K562 (cell line): ENCODE measurements at regions not wholly inside any gene's neighbourhood (a gene's known extent, or its start where the extent isn't known, plus 50 kb on each side); places are given as distances from the start of the nearest gene placed in this dataset.

Experiments used
- ELK1 ChIP-seq: sonication (generic); formaldehyde crosslinking; IDR thresholded peaks from 2 replicates; pipeline ENCODE4 v1.8.1; 2022; ENCODE audit warnings: missing genetic modification reagents
- KLF1 ChIP-seq: fragments of 450-650 bp; IDR thresholded peaks from 2 replicates; pipeline ENCODE4 v1.6.1; 2016; ENCODE audit warnings: missing genetic modification characterization, missing compliant biosample characterization
- NCOA2 ChIP-seq, 2 experiments: fragments of 450-650 bp; IDR thresholded peaks; 2 replicates each; pipeline ENCODE4 v1.6.1; 2018; ENCODE audit warnings: mild to moderate bottlenecking in 2 of 2, moderate library complexity in 1 of 2; ENCODE audit not compliant: partially characterized antibody in 2 of 2
- POLR2AphosphoS5 ChIP-seq: IDR thresholded peaks from 2 replicates; pipeline ENCODE4 v1.6.1; 2011; ENCODE audit warnings: mild to moderate bottlenecking, low read depth, low read length, moderate library complexity; ENCODE audit not compliant: control insufficient read depth, insufficient read depth
- RB1 ChIP-seq: fragments of 450-650 bp; IDR thresholded peaks from 2 replicates; pipeline ENCODE4 v1.6.1; 2017; ENCODE audit warnings: low read depth, mild to moderate bottlenecking
- TF ChIP-seq, protein P1 (sequence below), 3 experiments: IDR thresholded peaks in 2 of 3; conservative IDR thresholded peaks in 1 of 3; 2 replicates each; pipeline ENCODE4 v1.5.1; 2011 to 2012; ENCODE audit warnings: low read length in 3 of 3, mild to moderate bottlenecking in 3 of 3, control low read depth in 2 of 3, improper control_type of control experiment in 1 of 3, inconsistent platforms in 1 of 3, low read depth in 1 of 3, mixed read lengths in 1 of 3, moderate library complexity in 1 of 3; ENCODE audit not compliant: insufficient read depth in 2 of 3

- TF ChIP-seq, protein P1, sequence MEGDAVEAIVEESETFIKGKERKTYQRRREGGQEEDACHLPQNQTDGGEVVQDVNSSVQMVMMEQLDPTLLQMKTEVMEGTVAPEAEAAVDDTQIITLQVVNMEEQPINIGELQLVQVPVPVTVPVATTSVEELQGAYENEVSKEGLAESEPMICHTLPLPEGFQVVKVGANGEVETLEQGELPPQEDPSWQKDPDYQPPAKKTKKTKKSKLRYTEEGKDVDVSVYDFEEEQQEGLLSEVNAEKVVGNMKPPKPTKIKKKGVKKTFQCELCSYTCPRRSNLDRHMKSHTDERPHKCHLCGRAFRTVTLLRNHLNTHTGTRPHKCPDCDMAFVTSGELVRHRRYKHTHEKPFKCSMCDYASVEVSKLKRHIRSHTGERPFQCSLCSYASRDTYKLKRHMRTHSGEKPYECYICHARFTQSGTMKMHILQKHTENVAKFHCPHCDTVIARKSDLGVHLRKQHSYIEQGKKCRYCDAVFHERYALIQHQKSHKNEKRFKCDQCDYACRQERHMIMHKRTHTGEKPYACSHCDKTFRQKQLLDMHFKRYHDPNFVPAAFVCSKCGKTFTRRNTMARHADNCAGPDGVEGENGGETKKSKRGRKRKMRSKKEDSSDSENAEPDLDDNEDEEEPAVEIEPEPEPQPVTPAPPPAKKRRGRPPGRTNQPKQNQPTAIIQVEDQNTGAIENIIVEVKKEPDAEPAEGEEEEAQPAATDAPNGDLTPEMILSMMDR (IDR thresholded peaks at IDR 0.05 in 2 of 3, conservative IDR thresholded peaks at IDR 0.05 in 1 of 3; ENCODE audit: insufficient read depth in 2 of 3, low read depth in 1 of 3, low read length in 3 of 3), result no peak
- TF ChIP-seq RB1, result no peak
- TF ChIP-seq POLR2AphosphoS5, result no peak
- no peak for TF ChIP-seq KLF1
- no peak for TF ChIP-seq ELK1
- no peak for TF ChIP-seq NCOA2 (IDR thresholded peaks at IDR 0.05; ENCODE audit: partially characterized antibody in 2 of 2)
These were observed 387.0 kb downstream of the LRFN5 start for GRCh38 chr14:41993687-41994086.
